ENCODE measurements at regions not wholly inside any gene's neighbourhood (a gene's known extent, or its start where the extent isn't known, plus 50 kb on each side); places are given as distances from the start of the nearest gene placed in this dataset.

GRCh38 chr2:237227592-237228280, 142.0 kb downstream of the COPS8 start:
- H3K27me3 Mint-ChIP-seq (ENCODE audit: insufficient read depth, low read depth) = peaks cover 5% of the 10 kb centered on the region
- Histone ChIP-seq H3K4me1 (no peaks in the 10 kb centered on the region), H3K79me2 (ENCODE audit: low read depth) (no peaks in the 10 kb centered on the region), H3K9me3 (ENCODE audit: low read depth) (no peaks in the 10 kb centered on the region), H3K27ac (no peak overlapping the region), H3K4me2 (no peak overlapping the region), H3K27me3 (no peaks in the 10 kb centered on the region), H2AFZ (replicated peaks) (no peak overlapping the region), H4K20me1 (ENCODE audit: low read depth) (no peaks in the 10 kb centered on the region), H3K36me3 (no peaks in the 10 kb centered on the region), H3K4me3 (no peak overlapping the region), H3F3A (ENCODE audit: low read depth) (no peaks in the 10 kb centered on the region), H3K9ac (no peak overlapping the region)
- no peak overlapping the region for H3K4me3 Mint-ChIP-seq
- no peak for DNase-seq (ENCODE audit: low spot score)
- no peaks in the 10 kb centered on the region for H3K36me3 Mint-ChIP-seq
- H3K9me3 Mint-ChIP-seq = no peaks in the 10 kb centered on the region
- no peak for TF ChIP-seq CTCF (IDR thresholded peaks at IDR 0.05)
- TF ChIP-seq EZH2 (IDR thresholded peaks at IDR 0.05) = no peak
- no peak for TF ChIP-seq EZH2phosphoT487 (IDR thresholded peaks at IDR 0.05)
- H3K27ac Mint-ChIP-seq = no peak overlapping the region
- H3K4me1 Mint-ChIP-seq = no peaks in the 10 kb centered on the region

GRCh38 chr2:237228281-237228625, 142.6 kb downstream of the COPS8 start:
- H3K27me3 ChIP-seq = no peaks in the 10 kb centered on the region
- Mint-ChIP-seq H3K27me3 (ENCODE audit: insufficient read depth, low read depth) (peaks cover 7% of the 10 kb centered on the region), H3K4me1 (no peaks in the 10 kb centered on the region), H3K4me3 (no peak overlapping the region), H3K9me3 (no peaks in the 10 kb centered on the region), H3K36me3 (no peaks in the 10 kb centered on the region), H3K27ac (no peak overlapping the region)
- H2AFZ ChIP-seq (replicated peaks) = no peak overlapping the region
- no peaks in the 10 kb centered on the region for H3K9me3 ChIP-seq (ENCODE audit: low read depth)
- H3K4me3 ChIP-seq = no peak overlapping the region
- H3F3A ChIP-seq (ENCODE audit: low read depth) = no peaks in the 10 kb centered on the region
- H3K9ac ChIP-seq = no peak overlapping the region
- no peaks in the 10 kb centered on the region for H4K20me1 ChIP-seq (ENCODE audit: low read depth)
- H3K4me1 ChIP-seq = no peaks in the 10 kb centered on the region
- H3K79me2 ChIP-seq (ENCODE audit: low read depth) = no peaks in the 10 kb centered on the region
- no peak for TF ChIP-seq CTCF (IDR thresholded peaks at IDR 0.05)
- no peak for TF ChIP-seq EZH2 (IDR thresholded peaks at IDR 0.05)
- no peak for TF ChIP-seq EZH2phosphoT487 (IDR thresholded peaks at IDR 0.05)
- H3K27ac ChIP-seq = no peak overlapping the region
- H3K36me3 ChIP-seq = no peaks in the 10 kb centered on the region
- DNase-seq (ENCODE audit: low spot score) = no peak
- no peak overlapping the region for H3K4me2 ChIP-seq

GRCh38 chr2:237229905-237230304, 144.2 kb downstream of the COPS8 start:
- Histone ChIP-seq H3K9me3 (ENCODE audit: low read depth) (no peaks in the 10 kb centered on the region), H3K4me1 (no peaks in the 10 kb centered on the region), H3K4me3 (no peak overlapping the region), H3K36me3 (no peaks in the 10 kb centered on the region), H3K79me2 (ENCODE audit: low read depth) (no peaks in the 10 kb centered on the region), H4K20me1 (ENCODE audit: low read depth) (no peaks in the 10 kb centered on the region), H3K27ac (no peak overlapping the region), H2AFZ (replicated peaks) (no peak overlapping the region), H3F3A (ENCODE audit: low read depth) (no peaks in the 10 kb centered on the region), H3K9ac (no peak overlapping the region), H3K4me2 (no peak overlapping the region), H3K27me3 (no peaks in the 10 kb centered on the region)
- H3K4me3 Mint-ChIP-seq = no peak overlapping the region
- H3K27ac Mint-ChIP-seq = no peak overlapping the region
- TF ChIP-seq CTCF (IDR thresholded peaks at IDR 0.05) (no peak), EZH2 (IDR thresholded peaks at IDR 0.05) (no peak), EZH2phosphoT487 (IDR thresholded peaks at IDR 0.05) (no peak)
- H3K4me1 Mint-ChIP-seq = no peaks in the 10 kb centered on the region
- H3K9me3 Mint-ChIP-seq = no peaks in the 10 kb centered on the region
- no peak for DNase-seq (ENCODE audit: low spot score)
- H3K36me3 Mint-ChIP-seq = no peaks in the 10 kb centered on the region
- peaks cover 10% of the 10 kb centered on the region for H3K27me3 Mint-ChIP-seq (ENCODE audit: insufficient read depth, low read depth)

All from neural progenitor cell (in vitro differentiated cells).